ENCODE measurements at regions not wholly inside any gene's neighbourhood (a gene's known extent, or its start where the extent isn't known, plus 50 kb on each side); places are given as distances from the start of the nearest gene placed in this dataset.

GRCh38 chr17:54793271-54793670 lies 107.4 kb upstream of the TOM1L1 start:
- no peaks in the 10 kb centered on the region for H3K27me3 ChIP-seq (ENCODE audit: insufficient read depth, poor library complexity, severe bottlenecking)
- ATAC-seq (ENCODE audit: low read depth): no peak

GRCh38 chr17:54795046-54795445 lies 105.6 kb upstream of the TOM1L1 start:
- no peaks in the 10 kb centered on the region for H3K4me1 ChIP-seq (ENCODE audit: insufficient read depth, poor library complexity, severe bottlenecking)
- H3K4me3 ChIP-seq (ENCODE audit: severe bottlenecking): no peak overlapping the region
- no peak for DNase-seq (ENCODE audit: low spot score)
- no peak for ATAC-seq (ENCODE audit: low read depth)
- no peaks in the 10 kb centered on the region for H3K27me3 ChIP-seq (ENCODE audit: insufficient read depth, poor library complexity, severe bottlenecking)
- no peaks in the 10 kb centered on the region for H3K36me3 ChIP-seq (ENCODE audit: low read depth)
- H3K9me3 ChIP-seq (ENCODE audit: severe bottlenecking): no peaks in the 10 kb centered on the region
- H3K27ac ChIP-seq (ENCODE audit: poor library complexity, severe bottlenecking): no peak overlapping the region
- no peak for TF ChIP-seq CTCF (IDR thresholded peaks at IDR 0.05; ENCODE audit: poor library complexity, severe bottlenecking)

More at GRCh38 chr17:54793271-54793670, 107.4 kb upstream of the TOM1L1 start:
- Histone ChIP-seq H3K4me3 (ENCODE audit: severe bottlenecking) (no peak overlapping the region), H3K4me1 (ENCODE audit: insufficient read depth, poor library complexity, severe bottlenecking) (no peaks in the 10 kb centered on the region), H3K9me3 (ENCODE audit: severe bottlenecking) (no peaks in the 10 kb centered on the region), H3K36me3 (ENCODE audit: low read depth) (no peaks in the 10 kb centered on the region), H3K27ac (ENCODE audit: poor library complexity, severe bottlenecking) (no peak overlapping the region)
- no peak for TF ChIP-seq CTCF (IDR thresholded peaks at IDR 0.05; ENCODE audit: poor library complexity, severe bottlenecking)
- no peak for DNase-seq (ENCODE audit: low spot score)

GRCh38 chr17:54807331-54807730 lies 93.3 kb upstream of the TOM1L1 start:
- no peak overlapping the region for H3K4me3 ChIP-seq (ENCODE audit: severe bottlenecking)
- no peaks in the 10 kb centered on the region for H3K27me3 ChIP-seq (ENCODE audit: insufficient read depth, poor library complexity, severe bottlenecking)
- no peak for TF ChIP-seq CTCF (IDR thresholded peaks at IDR 0.05; ENCODE audit: poor library complexity, severe bottlenecking)
- H3K27ac ChIP-seq (ENCODE audit: poor library complexity, severe bottlenecking): no peak overlapping the region
- H3K9me3 ChIP-seq (ENCODE audit: severe bottlenecking): no peaks in the 10 kb centered on the region
- DNase-seq (ENCODE audit: low spot score) (no peak), ATAC-seq (ENCODE audit: low read depth) (no peak)
- H3K4me1 ChIP-seq (ENCODE audit: insufficient read depth, poor library complexity, severe bottlenecking): no peaks in the 10 kb centered on the region
- H3K36me3 ChIP-seq (ENCODE audit: low read depth): no peaks in the 10 kb centered on the region

GRCh38 chr17:54813896-54814295 lies 86.8 kb upstream of the TOM1L1 start:
- no peaks in the 10 kb centered on the region for H3K9me3 ChIP-seq (ENCODE audit: severe bottlenecking)
- no peaks in the 10 kb centered on the region for H3K27me3 ChIP-seq (ENCODE audit: insufficient read depth, poor library complexity, severe bottlenecking)
- DNase-seq (ENCODE audit: low spot score) (no peak), ATAC-seq (ENCODE audit: low read depth) (no peak)
- no peaks in the 10 kb centered on the region for H3K36me3 ChIP-seq (ENCODE audit: low read depth)
- TF ChIP-seq CTCF (IDR thresholded peaks at IDR 0.05; ENCODE audit: poor library complexity, severe bottlenecking): no peak
- no peak overlapping the region for H3K27ac ChIP-seq (ENCODE audit: poor library complexity, severe bottlenecking)
- H3K4me1 ChIP-seq (ENCODE audit: insufficient read depth, poor library complexity, severe bottlenecking): no peaks in the 10 kb centered on the region
- no peak overlapping the region for H3K4me3 ChIP-seq (ENCODE audit: severe bottlenecking)

GRCh38 chr17:54814371-54814770 lies 86.3 kb upstream of the TOM1L1 start:
- no peak overlapping the region for H3K27ac ChIP-seq (ENCODE audit: poor library complexity, severe bottlenecking)
- no peak for TF ChIP-seq CTCF (IDR thresholded peaks at IDR 0.05; ENCODE audit: poor library complexity, severe bottlenecking)
- no peaks in the 10 kb centered on the region for H3K4me1 ChIP-seq (ENCODE audit: insufficient read depth, poor library complexity, severe bottlenecking)
- no peak for ATAC-seq (ENCODE audit: low read depth)
- H3K36me3 ChIP-seq (ENCODE audit: low read depth): no peaks in the 10 kb centered on the region
- DNase-seq (ENCODE audit: low spot score): no peak
- no peak overlapping the region for H3K4me3 ChIP-seq (ENCODE audit: severe bottlenecking)
- no peaks in the 10 kb centered on the region for H3K9me3 ChIP-seq (ENCODE audit: severe bottlenecking)
- H3K27me3 ChIP-seq (ENCODE audit: insufficient read depth, poor library complexity, severe bottlenecking): no peaks in the 10 kb centered on the region
